ENCODE measurements at regions not wholly inside any gene's neighbourhood (a gene's known extent, or its start where the extent isn't known, plus 50 kb on each side); places are given as distances from the start of the nearest gene placed in this dataset.

- Histone ChIP-seq H3K4me1 (ENCODE audit: low read depth) (no peaks in the 10 kb centered on the region), H3K4me3 (no peak overlapping the region), H3K36me3 (no peaks in the 10 kb centered on the region), H3K27me3 (no peaks in the 10 kb centered on the region), H3K9me3 (ENCODE audit: low read depth) (no peaks in the 10 kb centered on the region), H3K27ac (no peak overlapping the region)
- no peak for DNase-seq (ENCODE audit: low read depth in 1 of 2, low spot score in 1 of 2)
- no peak for TF ChIP-seq CTCF (IDR thresholded peaks at IDR 0.05; ENCODE audit: low read depth, low read length)
Observed at GRCh38 chr20:11255860-11256259, 582.1 kb upstream of the JAG1 start.

GRCh38 chr20:11260611-11261010, 586.8 kb upstream of the JAG1 start:
- H3K27me3 ChIP-seq, result no peaks in the 10 kb centered on the region
- no peaks in the 10 kb centered on the region for H3K9me3 ChIP-seq (ENCODE audit: low read depth)
- no peaks in the 10 kb centered on the region for H3K36me3 ChIP-seq
- TF ChIP-seq CTCF (IDR thresholded peaks at IDR 0.05; ENCODE audit: low read depth, low read length), result no peak
- no peaks in the 10 kb centered on the region for H3K4me1 ChIP-seq (ENCODE audit: low read depth)
- H3K27ac ChIP-seq, result no peak overlapping the region
- peak in 1 of 2 donors; percentile 72 for DNase-seq (ENCODE audit: low read depth in 1 of 2, low spot score in 1 of 2)
- H3K4me3 ChIP-seq, result no peak overlapping the region

GRCh38 chr20:11261533-11262000, 587.8 kb upstream of the JAG1 start:
- Histone ChIP-seq H3K27ac (no peak overlapping the region), H3K4me1 (ENCODE audit: low read depth) (no peaks in the 10 kb centered on the region), H3K4me3 (no peak overlapping the region), H3K27me3 (no peaks in the 10 kb centered on the region), H3K9me3 (ENCODE audit: low read depth) (no peaks in the 10 kb centered on the region), H3K36me3 (no peaks in the 10 kb centered on the region)
- no peak for TF ChIP-seq CTCF (IDR thresholded peaks at IDR 0.05; ENCODE audit: low read depth, low read length)
- peak in 1 of 2 donors; percentile 77 for DNase-seq (ENCODE audit: low read depth in 1 of 2, low spot score in 1 of 2)

GRCh38 chr20:11266571-11266970, 592.8 kb upstream of the JAG1 start:
- H3K27me3 ChIP-seq, result no peaks in the 10 kb centered on the region
- no peaks in the 10 kb centered on the region for H3K9me3 ChIP-seq (ENCODE audit: low read depth)
- H3K27ac ChIP-seq, result peak overlapping the region; percentile 89
- DNase-seq (ENCODE audit: low read depth in 1 of 2, low spot score in 1 of 2), result no peak
- peaks cover 31% of the 10 kb centered on the region for H3K4me1 ChIP-seq (ENCODE audit: low read depth)
- no peak overlapping the region for H3K4me3 ChIP-seq
- no peaks in the 10 kb centered on the region for H3K36me3 ChIP-seq
- no peak for TF ChIP-seq CTCF (IDR thresholded peaks at IDR 0.05; ENCODE audit: low read depth, low read length)

GRCh38 chr20:11267131-11267761, 593.4 kb upstream of the JAG1 start:
- TF ChIP-seq CTCF (IDR thresholded peaks at IDR 0.05; ENCODE audit: low read depth, low read length), result peak; percentile 13
- peaks cover 31% of the 10 kb centered on the region for H3K4me1 ChIP-seq (ENCODE audit: low read depth)
- no peaks in the 10 kb centered on the region for H3K36me3 ChIP-seq
- no peak overlapping the region for H3K4me3 ChIP-seq
- no peaks in the 10 kb centered on the region for H3K27me3 ChIP-seq
- DNase-seq (ENCODE audit: low read depth in 1 of 2, low spot score in 1 of 2), result peak; percentile 54 to 96
- peak overlapping the region; percentile 89 for H3K27ac ChIP-seq
- H3K9me3 ChIP-seq (ENCODE audit: low read depth), result no peaks in the 10 kb centered on the region
